HG02981 (cell line): ENCODE measurements at regions not wholly inside any gene's neighbourhood (a gene's known extent, or its start where the extent isn't known, plus 50 kb on each side); places are given as distances from the start of the nearest gene placed in this dataset.
A peak's percentile ranks its signal among the peaks of the same experiment; 100 is the strongest.
"Not testable (repeated sequence)": the region's sequence is repeated elsewhere in the genome, so short reads cannot be mapped to it uniquely, and the experiment has no call there.

Source experiments
- ATAC-seq: cut with Tn5 transposase; IDR thresholded peaks from one replicate; pipeline ENCODE4 v1.9.1; 2021; ENCODE audit warnings: mild to moderate bottlenecking, moderate library complexity; ENCODE audit not compliant: unreplicated experiment

GRCh38 chr5:92951746-92952145, 629.3 kb downstream of the NR2F1-AS1 start:
- ATAC-seq, result no peak

- ATAC-seq, result no peak
Observed at GRCh38 chr5:92946546-92946945, 634.5 kb downstream of the NR2F1-AS1 start.

GRCh38 chr5:92945605-92946097, 635.4 kb downstream of the NR2F1-AS1 start:
- peak; percentile 85 for ATAC-seq

GRCh38 chr5:92944903-92945604, 636.0 kb downstream of the NR2F1-AS1 start:
- ATAC-seq, result no peak

- ATAC-seq, result no peak
Observed at GRCh38 chr5:92944337-92944736, 636.7 kb downstream of the NR2F1-AS1 start.

- ATAC-seq, result no peak
Observed at GRCh38 chr5:92942762-92943161, 638.3 kb downstream of the NR2F1-AS1 start.

GRCh38 chr5:92941806-92942205, 639.2 kb downstream of the NR2F1-AS1 start:
- no peak for ATAC-seq

- no peak for ATAC-seq
Observed at GRCh38 chr5:92939428-92939827, 641.6 kb downstream of the NR2F1-AS1 start.

GRCh38 chr5:92937396-92937795, 643.6 kb downstream of the NR2F1-AS1 start:
- ATAC-seq, result not testable (repeated sequence)

- no peak for ATAC-seq
Observed at GRCh38 chr5:92930057-92930456, 651.0 kb downstream of the NR2F1-AS1 start.

GRCh38 chr5:92927291-92927778, 653.7 kb downstream of the NR2F1-AS1 start:
- no peak for ATAC-seq

- no peak for ATAC-seq
Observed at GRCh38 chr5:92923885-92924284, 657.1 kb downstream of the NR2F1-AS1 start.

GRCh38 chr5:92922231-92922967, 658.6 kb downstream of the NR2F1-AS1 start:
- ATAC-seq, result no peak

- ATAC-seq, result no peak
Observed at GRCh38 chr5:92917044-92917443, 664.0 kb downstream of the NR2F1-AS1 start.

- no peak for ATAC-seq
Observed at GRCh38 chr5:92916036-92916435, 665.0 kb downstream of the NR2F1-AS1 start.

- ATAC-seq, result no peak
Observed at GRCh38 chr5:92912283-92912682, 668.7 kb downstream of the NR2F1-AS1 start.

- no peak for ATAC-seq
Observed at GRCh38 chr5:92911851-92912250, 669.2 kb downstream of the NR2F1-AS1 start.

- no peak for ATAC-seq
Observed at GRCh38 chr5:92911293-92911692, 669.7 kb downstream of the NR2F1-AS1 start.

- no peak for ATAC-seq
Observed at GRCh38 chr5:92909602-92909962, 671.4 kb downstream of the NR2F1-AS1 start.

GRCh38 chr5:92908952-92909601, 671.9 kb downstream of the NR2F1-AS1 start:
- no peak for ATAC-seq

GRCh38 chr5:92907938-92908606, 672.9 kb downstream of the NR2F1-AS1 start:
- ATAC-seq, result peak; percentile 74
